WTC11 (cell line): ENCODE measurements at regions not wholly inside any gene's neighbourhood (a gene's known extent, or its start where the extent isn't known, plus 50 kb on each side); places are given as distances from the start of the nearest gene placed in this dataset.

Experiments
- ATAC-seq: fragments of 200-7000 bp; cut with Tn5 transposase; 2 replicates; pipeline ENCODE4 v1.10.0; 2021; ENCODE audit warnings: mild to moderate bottlenecking, moderate library complexity
- CTCF ChIA-PET: fragments of 300-600 bp; sonication (Branson Sonifier 250); formaldehyde crosslinking; loops from one replicate; lab custom pipeline; 2021; ENCODE audit warnings: antibody characterized with exemption; lab: Charles Lee
- POLR2A ChIA-PET: fragments of 350-600 bp; sonication (Branson Sonifier 250); formaldehyde crosslinking; loops from one replicate; lab custom pipeline; 2021; ENCODE audit warnings: antibody characterized with exemption; lab: Charles Lee
- DNase-seq: peaks from one replicate; pipeline ENCODE4 v3.0.0; 2021; ENCODE audit warnings: low spot score
- H3K27ac Mint-ChIP-seq: 2 replicates; pipeline ENCODE4 v1.8.0; 2021; ENCODE audit warnings: mixed read lengths
- H3K27me3 Mint-ChIP-seq: 2 replicates; pipeline ENCODE4 v1.8.0; 2021; ENCODE audit warnings: low read depth, mild to moderate bottlenecking, moderate library complexity, mixed read lengths
- H3K36me3 Mint-ChIP-seq: 2 replicates; pipeline ENCODE4 v1.8.0; 2021; ENCODE audit warnings: mixed read lengths
- H3K4me1 Mint-ChIP-seq: 2 replicates; pipeline ENCODE4 v1.8.0; 2022; ENCODE audit warnings: mixed read lengths
- H3K4me3 Mint-ChIP-seq: 2 replicates; pipeline ENCODE4 v1.8.0; 2021; ENCODE audit warnings: mild to moderate bottlenecking, moderate library complexity, mixed read lengths
- H3K9me3 Mint-ChIP-seq: 2 replicates; pipeline ENCODE4 v1.8.0; 2021; ENCODE audit warnings: mixed read lengths
- ATF3 ChIP-seq: sonication (generic); formaldehyde crosslinking; conservative IDR thresholded peaks from 2 replicates; pipeline ENCODE4 v1.8.1; 2022; ENCODE audit warnings: mild to moderate bottlenecking, missing genetic modification reagents
- CBFB ChIP-seq: sonication (generic); formaldehyde crosslinking; IDR thresholded peaks from 2 replicates; pipeline ENCODE4 v1.8.1; 2022; ENCODE audit warnings: mild to moderate bottlenecking, low read depth, missing genetic modification reagents
- CREB1 ChIP-seq: sonication (generic); formaldehyde crosslinking; IDR thresholded peaks from 2 replicates; pipeline ENCODE4 v1.8.0; 2023; ENCODE audit warnings: mild to moderate bottlenecking, missing genetic modification reagents
- GABPB1 ChIP-seq: sonication (generic); formaldehyde crosslinking; IDR thresholded peaks from 2 replicates; pipeline ENCODE4 v1.8.1; 2023; ENCODE audit warnings: mild to moderate bottlenecking, missing genetic modification reagents
- IRF2 ChIP-seq: sonication (generic); formaldehyde crosslinking; IDR thresholded peaks from 2 replicates; pipeline ENCODE4 v1.8.0; 2022; ENCODE audit warnings: low read depth, missing genetic modification reagents, borderline replicate concordance
- JUN ChIP-seq: sonication (generic); formaldehyde crosslinking; IDR thresholded peaks from 2 replicates; pipeline ENCODE4 v1.8.0; 2023; ENCODE audit warnings: mild to moderate bottlenecking, missing genetic modification reagents
- KAT7 ChIP-seq: sonication (generic); formaldehyde crosslinking; IDR thresholded peaks from 2 replicates; pipeline ENCODE4 v1.8.1; 2023; ENCODE audit warnings: missing genetic modification reagents, mild to moderate bottlenecking, borderline replicate concordance
- NFYB ChIP-seq: sonication (generic); formaldehyde crosslinking; conservative IDR thresholded peaks from 2 replicates; pipeline ENCODE4 v1.8.0; 2022; ENCODE audit warnings: low read depth, missing genetic modification reagents
- NR1H2 ChIP-seq: sonication (generic); formaldehyde crosslinking; IDR thresholded peaks from 2 replicates; pipeline ENCODE4 v1.9.0; 2021; ENCODE audit warnings: mild to moderate bottlenecking, moderate library complexity, missing genetic modification reagents
- PRDM15 ChIP-seq: sonication (generic); formaldehyde crosslinking; IDR thresholded peaks from 2 replicates; pipeline ENCODE4 v1.8.0; 2022; ENCODE audit warnings: missing genetic modification reagents
- RELA ChIP-seq: sonication (generic); formaldehyde crosslinking; IDR thresholded peaks from 2 replicates; pipeline ENCODE4 v1.8.1; 2022; ENCODE audit warnings: missing genetic modification reagents, mild to moderate bottlenecking, borderline replicate concordance
- RORB ChIP-seq: fragments of 250-450 bp; sonication (Bioruptor Pico); IDR thresholded peaks from 2 replicates; pipeline ENCODE4 v1.9.0; 2021; ENCODE audit warnings: mild to moderate bottlenecking
- TCF7 ChIP-seq: sonication (generic); formaldehyde crosslinking; IDR thresholded peaks from 2 replicates; pipeline ENCODE4 v1.8.0; 2022; ENCODE audit warnings: mild to moderate bottlenecking, low read depth, missing genetic modification reagents, moderate library complexity
- TEAD1 ChIP-seq: sonication (generic); formaldehyde crosslinking; IDR thresholded peaks from 2 replicates; pipeline ENCODE4 v1.8.0; 2022; ENCODE audit warnings: mild to moderate bottlenecking, missing genetic modification reagents
- TP53 ChIP-seq: sonication (generic); formaldehyde crosslinking; IDR thresholded peaks from 2 replicates; pipeline ENCODE4 v1.8.1; 2023; ENCODE audit warnings: mild to moderate bottlenecking, missing genetic modification reagents
- ZBTB21 ChIP-seq: sonication (generic); formaldehyde crosslinking; IDR thresholded peaks from 2 replicates; pipeline ENCODE4 v1.8.1; 2023; ENCODE audit warnings: mild to moderate bottlenecking, missing genetic modification reagents, borderline replicate concordance
- ZNF232 ChIP-seq: sonication (generic); formaldehyde crosslinking; IDR thresholded peaks from 2 replicates; pipeline ENCODE4 v1.8.0; 2022; ENCODE audit warnings: mild to moderate bottlenecking, missing genetic modification reagents
- ZNF416 ChIP-seq: fragments of 250-450 bp; sonication (Bioruptor Pico); IDR thresholded peaks from 2 replicates; pipeline ENCODE4 v1.9.0; 2021; ENCODE audit warnings: mild to moderate bottlenecking, inconsistent platforms
- ZNF671 ChIP-seq: fragments of 250-450 bp; sonication (Bioruptor Pico); IDR thresholded peaks from 2 replicates; pipeline ENCODE4 v1.8.0; 2021; ENCODE audit warnings: mild to moderate bottlenecking
- TF ChIP-seq, protein P1 (sequence below): sonication (generic); formaldehyde crosslinking; conservative IDR thresholded peaks from 2 replicates; pipeline ENCODE4 v1.8.1; 2023; ENCODE audit warnings: mild to moderate bottlenecking, low read depth, missing genetic modification reagents, moderate library complexity
- TF ChIP-seq, protein P2 (sequence below): sonication (generic); formaldehyde crosslinking; IDR thresholded peaks from 2 replicates; pipeline ENCODE4 v1.8.0; 2022; ENCODE audit warnings: mild to moderate bottlenecking, missing genetic modification reagents
- TF ChIP-seq, protein P3 (sequence below): fragments of 250-450 bp; sonication (Bioruptor Pico); IDR thresholded peaks from 2 replicates; pipeline ENCODE4 v1.9.0; 2021; ENCODE audit warnings: mild to moderate bottlenecking
- TF ChIP-seq, protein P4 (sequence below): sonication (generic); formaldehyde crosslinking; IDR thresholded peaks from 2 replicates; pipeline ENCODE4 v1.8.1; 2022; ENCODE audit warnings: mild to moderate bottlenecking, missing genetic modification reagents, moderate library complexity, borderline replicate concordance
- TF ChIP-seq, protein P5 (sequence below): sonication (generic); formaldehyde crosslinking; IDR thresholded peaks from 2 replicates; pipeline ENCODE4 v1.8.1; 2023; ENCODE audit warnings: mild to moderate bottlenecking, moderate library complexity, missing genetic modification reagents
- TF ChIP-seq, protein P6 (sequence below): sonication (generic); formaldehyde crosslinking; IDR thresholded peaks from 2 replicates; pipeline ENCODE4 v1.8.0; 2022; ENCODE audit warnings: mild to moderate bottlenecking, missing genetic modification reagents

- TF ChIP-seq, protein P1, sequence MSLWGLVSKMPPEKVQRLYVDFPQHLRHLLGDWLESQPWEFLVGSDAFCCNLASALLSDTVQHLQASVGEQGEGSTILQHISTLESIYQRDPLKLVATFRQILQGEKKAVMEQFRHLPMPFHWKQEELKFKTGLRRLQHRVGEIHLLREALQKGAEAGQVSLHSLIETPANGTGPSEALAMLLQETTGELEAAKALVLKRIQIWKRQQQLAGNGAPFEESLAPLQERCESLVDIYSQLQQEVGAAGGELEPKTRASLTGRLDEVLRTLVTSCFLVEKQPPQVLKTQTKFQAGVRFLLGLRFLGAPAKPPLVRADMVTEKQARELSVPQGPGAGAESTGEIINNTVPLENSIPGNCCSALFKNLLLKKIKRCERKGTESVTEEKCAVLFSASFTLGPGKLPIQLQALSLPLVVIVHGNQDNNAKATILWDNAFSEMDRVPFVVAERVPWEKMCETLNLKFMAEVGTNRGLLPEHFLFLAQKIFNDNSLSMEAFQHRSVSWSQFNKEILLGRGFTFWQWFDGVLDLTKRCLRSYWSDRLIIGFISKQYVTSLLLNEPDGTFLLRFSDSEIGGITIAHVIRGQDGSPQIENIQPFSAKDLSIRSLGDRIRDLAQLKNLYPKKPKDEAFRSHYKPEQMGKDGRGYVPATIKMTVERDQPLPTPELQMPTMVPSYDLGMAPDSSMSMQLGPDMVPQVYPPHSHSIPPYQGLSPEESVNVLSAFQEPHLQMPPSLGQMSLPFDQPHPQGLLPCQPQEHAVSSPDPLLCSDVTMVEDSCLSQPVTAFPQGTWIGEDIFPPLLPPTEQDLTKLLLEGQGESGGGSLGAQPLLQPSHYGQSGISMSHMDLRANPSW (CRISPR knock-in tag): no peak
- no peak for TF ChIP-seq ATF3 (CRISPR knock-in tag)
- TF ChIP-seq ZNF416 (CRISPR knock-in tag): no peak
- no peak for TF ChIP-seq JUN (CRISPR knock-in tag)
- TF ChIP-seq GABPB1 (CRISPR knock-in tag): no peak
Measured at GRCh38 chr1:198082576-198082975, 74.2 kb upstream of the NEK7 start (continued).

DNA sequence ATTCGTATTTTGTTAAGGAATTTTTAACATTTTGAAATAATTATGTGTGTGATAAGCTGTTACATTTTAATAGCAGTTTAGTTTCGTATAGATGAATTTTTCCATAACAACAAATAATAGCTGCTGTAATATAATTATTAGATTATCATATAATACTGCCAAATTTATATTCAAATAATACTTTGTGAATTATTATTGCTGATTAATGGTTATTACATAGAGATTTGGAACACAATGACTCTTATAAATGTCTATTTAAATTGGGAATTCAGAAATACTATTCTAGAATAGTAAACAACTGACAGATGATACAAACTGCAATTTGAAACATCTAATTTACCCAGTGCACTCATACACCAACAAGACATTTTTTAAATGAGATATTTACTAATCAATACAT, 73.2 kb upstream of the NEK7 start:
- ATAC-seq (no peak), DNase-seq (no peak)
- no peak overlapping the region for H3K27ac Mint-ChIP-seq
- H3K27me3 Mint-ChIP-seq: no peaks in the 10 kb centered on the region
- ChIA-PET POLR2A (no interaction called here), CTCF (no interaction called here)
- H3K4me3 Mint-ChIP-seq: no peak overlapping the region
- H3K36me3 Mint-ChIP-seq: no peaks in the 10 kb centered on the region
- H3K4me1 Mint-ChIP-seq: peaks cover 8% of the 10 kb centered on the region
- TF ChIP-seq PRDM15 (CRISPR knock-in tag) (no peak), CBFB (CRISPR knock-in tag) (no peak), ZNF232 (CRISPR knock-in tag) (no peak), IRF2 (no peak), CREB1 (CRISPR knock-in tag) (no peak), NR1H2 (no peak), TCF7 (CRISPR knock-in tag) (no peak), ZBTB21 (CRISPR knock-in tag) (no peak), ZNF671 (no peak), TEAD1 (CRISPR knock-in tag) (no peak), RELA (CRISPR knock-in tag) (no peak), TP53 (CRISPR knock-in tag) (no peak), KAT7 (CRISPR knock-in tag) (no peak), NFYB (CRISPR knock-in tag) (no peak), RORB (no peak)
- TF ChIP-seq, protein P2, sequence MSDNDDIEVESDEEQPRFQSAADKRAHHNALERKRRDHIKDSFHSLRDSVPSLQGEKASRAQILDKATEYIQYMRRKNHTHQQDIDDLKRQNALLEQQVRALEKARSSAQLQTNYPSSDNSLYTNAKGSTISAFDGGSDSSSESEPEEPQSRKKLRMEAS: no peak
- TF ChIP-seq, protein P3, sequence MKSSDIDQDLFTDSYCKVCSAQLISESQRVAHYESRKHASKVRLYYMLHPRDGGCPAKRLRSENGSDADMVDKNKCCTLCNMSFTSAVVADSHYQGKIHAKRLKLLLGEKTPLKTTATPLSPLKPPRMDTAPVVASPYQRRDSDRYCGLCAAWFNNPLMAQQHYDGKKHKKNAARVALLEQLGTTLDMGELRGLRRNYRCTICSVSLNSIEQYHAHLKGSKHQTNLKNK (CRISPR knock-in tag): no peak
- TF ChIP-seq, protein P4, sequence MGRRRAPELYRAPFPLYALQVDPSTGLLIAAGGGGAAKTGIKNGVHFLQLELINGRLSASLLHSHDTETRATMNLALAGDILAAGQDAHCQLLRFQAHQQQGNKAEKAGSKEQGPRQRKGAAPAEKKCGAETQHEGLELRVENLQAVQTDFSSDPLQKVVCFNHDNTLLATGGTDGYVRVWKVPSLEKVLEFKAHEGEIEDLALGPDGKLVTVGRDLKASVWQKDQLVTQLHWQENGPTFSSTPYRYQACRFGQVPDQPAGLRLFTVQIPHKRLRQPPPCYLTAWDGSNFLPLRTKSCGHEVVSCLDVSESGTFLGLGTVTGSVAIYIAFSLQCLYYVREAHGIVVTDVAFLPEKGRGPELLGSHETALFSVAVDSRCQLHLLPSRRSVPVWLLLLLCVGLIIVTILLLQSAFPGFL (CRISPR knock-in tag): no peak
- TF ChIP-seq, protein P5, sequence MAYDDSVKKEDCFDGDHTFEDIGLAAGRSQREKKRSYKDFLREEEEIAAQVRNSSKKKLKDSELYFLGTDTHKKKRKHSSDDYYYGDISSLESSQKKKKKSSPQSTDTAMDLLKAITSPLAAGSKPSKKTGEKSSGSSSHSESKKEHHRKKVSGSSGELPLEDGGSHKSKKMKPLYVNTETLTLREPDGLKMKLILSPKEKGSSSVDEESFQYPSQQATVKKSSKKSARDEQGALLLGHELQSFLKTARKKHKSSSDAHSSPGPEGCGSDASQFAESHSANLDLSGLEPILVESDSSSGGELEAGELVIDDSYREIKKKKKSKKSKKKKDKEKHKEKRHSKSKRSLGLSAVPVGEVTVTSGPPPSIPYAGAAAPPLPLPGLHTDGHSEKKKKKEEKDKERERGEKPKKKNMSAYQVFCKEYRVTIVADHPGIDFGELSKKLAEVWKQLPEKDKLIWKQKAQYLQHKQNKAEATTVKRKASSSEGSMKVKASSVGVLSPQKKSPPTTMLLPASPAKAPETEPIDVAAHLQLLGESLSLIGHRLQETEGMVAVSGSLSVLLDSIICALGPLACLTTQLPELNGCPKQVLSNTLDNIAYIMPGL (CRISPR knock-in tag): no peak
- TF ChIP-seq, protein P6, sequence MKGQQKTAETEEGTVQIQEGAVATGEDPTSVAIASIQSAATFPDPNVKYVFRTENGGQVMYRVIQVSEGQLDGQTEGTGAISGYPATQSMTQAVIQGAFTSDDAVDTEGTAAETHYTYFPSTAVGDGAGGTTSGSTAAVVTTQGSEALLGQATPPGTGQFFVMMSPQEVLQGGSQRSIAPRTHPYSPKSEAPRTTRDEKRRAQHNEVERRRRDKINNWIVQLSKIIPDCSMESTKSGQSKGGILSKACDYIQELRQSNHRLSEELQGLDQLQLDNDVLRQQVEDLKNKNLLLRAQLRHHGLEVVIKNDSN (CRISPR knock-in tag): no peak
- peaks cover 2% of the 10 kb centered on the region for H3K9me3 Mint-ChIP-seq
